Parathyroid adenoma (tissue), 2 donors: ENCODE measurements at regions not wholly inside any gene's neighbourhood (a gene's known extent, or its start where the extent isn't known, plus 50 kb on each side); places are given as distances from the start of the nearest gene placed in this dataset.

Experiments used
- H2AFZ ChIP-seq: fragments of 300-600 bp; sonication (generic); one replicate; pipeline ENCODE4 v1.7.0; 2017; ENCODE audit warnings: antibody characterized with exemption, mild to moderate bottlenecking
- H3K27ac ChIP-seq: fragments of 300-600 bp; sonication (generic); one replicate; pipeline ENCODE4 v1.7.0; 2017
- H3K27me3 ChIP-seq: fragments of 300-600 bp; sonication (generic); one replicate; pipeline ENCODE4 v1.7.0; 2017; ENCODE audit warnings: low read length; ENCODE audit not compliant: control insufficient read depth, insufficient read depth
- H3K36me3 ChIP-seq: fragments of 300-600 bp; sonication (generic); one replicate; pipeline ENCODE4 v1.7.0; 2017; ENCODE audit warnings: low read length; ENCODE audit not compliant: control insufficient read depth, insufficient read depth
- H3K4me1 ChIP-seq: fragments of 300-600 bp; sonication (generic); one replicate; pipeline ENCODE4 v1.7.0; 2017; ENCODE audit warnings: control low read depth
- H3K4me2 ChIP-seq: fragments of 300-600 bp; sonication (generic); one replicate; pipeline ENCODE4 v1.7.0; 2017; ENCODE audit warnings: low read length
- H3K4me3 ChIP-seq: fragments of 300-600 bp; sonication (generic); one replicate; pipeline ENCODE4 v1.7.0; 2017; ENCODE audit warnings: low read depth, low read length
- H3K79me2 ChIP-seq: fragments of 300-600 bp; sonication (generic); one replicate; pipeline ENCODE4 v1.7.0; 2017; ENCODE audit warnings: control low read depth
- H3K9ac ChIP-seq: fragments of 300-600 bp; sonication (generic); one replicate; pipeline ENCODE4 v1.7.0; 2017; ENCODE audit warnings: mild to moderate bottlenecking
- H3K9me3 ChIP-seq: fragments of 300-600 bp; sonication (generic); one replicate; pipeline ENCODE4 v1.7.0; 2017; ENCODE audit warnings: low read length; ENCODE audit not compliant: control insufficient read depth
- TF ChIP-seq, protein P1 (sequence below): fragments of 300-600 bp; sonication (generic); IDR thresholded peaks from one replicate; pipeline ENCODE4 v1.7.0; 2017; ENCODE audit warnings: antibody characterized with exemption, mild to moderate bottlenecking
- donor health status: primary hyperparathyroidism.

DNA sequence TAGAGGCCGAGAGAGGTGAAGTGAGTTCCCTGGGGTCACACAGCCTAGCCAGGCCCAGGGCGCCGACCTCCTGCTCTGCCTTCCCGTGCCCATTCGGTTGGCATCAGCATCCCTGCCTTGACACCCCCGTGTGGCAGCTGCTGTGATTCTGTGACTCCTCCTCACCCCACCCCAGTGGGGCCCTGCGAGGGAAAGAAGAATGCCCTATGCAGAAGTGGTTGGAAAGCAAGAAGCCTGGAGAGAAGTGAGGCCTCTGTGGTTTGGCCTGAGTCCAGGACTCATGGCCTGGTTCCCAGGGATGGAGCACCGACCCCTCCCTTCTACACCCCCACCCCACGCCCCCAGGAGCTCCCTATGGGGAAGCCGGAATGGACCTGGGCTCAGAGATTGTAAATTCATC is 296.2 kb downstream of the SEC14L1 start:
- H3K9me3 ChIP-seq: no peaks in the 10 kb centered on the region
- H3K27me3 ChIP-seq: no peaks in the 10 kb centered on the region
- peaks cover 94% of the 10 kb centered on the region for H3K79me2 ChIP-seq
- no peak overlapping the region for H3K4me2 ChIP-seq
- H3K27ac ChIP-seq: no peak overlapping the region
- H3K4me1 ChIP-seq: peaks cover 7% of the 10 kb centered on the region
- TF ChIP-seq, protein P1, sequence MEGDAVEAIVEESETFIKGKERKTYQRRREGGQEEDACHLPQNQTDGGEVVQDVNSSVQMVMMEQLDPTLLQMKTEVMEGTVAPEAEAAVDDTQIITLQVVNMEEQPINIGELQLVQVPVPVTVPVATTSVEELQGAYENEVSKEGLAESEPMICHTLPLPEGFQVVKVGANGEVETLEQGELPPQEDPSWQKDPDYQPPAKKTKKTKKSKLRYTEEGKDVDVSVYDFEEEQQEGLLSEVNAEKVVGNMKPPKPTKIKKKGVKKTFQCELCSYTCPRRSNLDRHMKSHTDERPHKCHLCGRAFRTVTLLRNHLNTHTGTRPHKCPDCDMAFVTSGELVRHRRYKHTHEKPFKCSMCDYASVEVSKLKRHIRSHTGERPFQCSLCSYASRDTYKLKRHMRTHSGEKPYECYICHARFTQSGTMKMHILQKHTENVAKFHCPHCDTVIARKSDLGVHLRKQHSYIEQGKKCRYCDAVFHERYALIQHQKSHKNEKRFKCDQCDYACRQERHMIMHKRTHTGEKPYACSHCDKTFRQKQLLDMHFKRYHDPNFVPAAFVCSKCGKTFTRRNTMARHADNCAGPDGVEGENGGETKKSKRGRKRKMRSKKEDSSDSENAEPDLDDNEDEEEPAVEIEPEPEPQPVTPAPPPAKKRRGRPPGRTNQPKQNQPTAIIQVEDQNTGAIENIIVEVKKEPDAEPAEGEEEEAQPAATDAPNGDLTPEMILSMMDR: no peak
- no peaks in the 10 kb centered on the region for H3K36me3 ChIP-seq
- H3K9ac ChIP-seq: no peak overlapping the region
- H3K4me3 ChIP-seq: no peak overlapping the region
- H2AFZ ChIP-seq: no peak overlapping the region

DNA sequence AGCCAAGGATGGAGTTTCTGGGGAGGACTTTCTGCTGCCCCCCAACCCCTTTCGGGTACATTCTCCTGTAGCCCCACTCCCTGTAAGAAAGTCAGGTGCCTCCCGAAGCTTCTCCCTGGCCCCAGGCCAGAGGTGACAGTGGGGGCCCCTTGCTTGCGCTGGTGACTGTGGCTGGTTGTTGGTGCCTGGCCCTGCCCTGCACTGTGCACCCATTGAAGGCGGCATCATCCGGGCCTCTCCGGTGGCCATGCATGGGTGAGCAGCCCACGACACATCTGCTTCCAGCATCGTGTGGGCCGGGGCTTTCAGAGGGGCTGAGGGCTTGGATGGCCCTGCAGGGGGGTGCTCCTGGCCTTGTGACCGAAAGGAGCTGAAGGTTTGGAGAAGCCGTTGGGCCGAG is 297.0 kb downstream of the SEC14L1 start:
- H3K4me1 ChIP-seq: peaks cover 7% of the 10 kb centered on the region
- no peak overlapping the region for H2AFZ ChIP-seq
- no peak overlapping the region for H3K4me3 ChIP-seq
- TF ChIP-seq, protein P1: no peak
- peaks cover 87% of the 10 kb centered on the region for H3K79me2 ChIP-seq
- no peaks in the 10 kb centered on the region for H3K36me3 ChIP-seq
- no peak overlapping the region for H3K9ac ChIP-seq
- no peak overlapping the region for H3K27ac ChIP-seq
- no peaks in the 10 kb centered on the region for H3K27me3 ChIP-seq
- H3K9me3 ChIP-seq: no peaks in the 10 kb centered on the region
- H3K4me2 ChIP-seq: no peak overlapping the region

DNA sequence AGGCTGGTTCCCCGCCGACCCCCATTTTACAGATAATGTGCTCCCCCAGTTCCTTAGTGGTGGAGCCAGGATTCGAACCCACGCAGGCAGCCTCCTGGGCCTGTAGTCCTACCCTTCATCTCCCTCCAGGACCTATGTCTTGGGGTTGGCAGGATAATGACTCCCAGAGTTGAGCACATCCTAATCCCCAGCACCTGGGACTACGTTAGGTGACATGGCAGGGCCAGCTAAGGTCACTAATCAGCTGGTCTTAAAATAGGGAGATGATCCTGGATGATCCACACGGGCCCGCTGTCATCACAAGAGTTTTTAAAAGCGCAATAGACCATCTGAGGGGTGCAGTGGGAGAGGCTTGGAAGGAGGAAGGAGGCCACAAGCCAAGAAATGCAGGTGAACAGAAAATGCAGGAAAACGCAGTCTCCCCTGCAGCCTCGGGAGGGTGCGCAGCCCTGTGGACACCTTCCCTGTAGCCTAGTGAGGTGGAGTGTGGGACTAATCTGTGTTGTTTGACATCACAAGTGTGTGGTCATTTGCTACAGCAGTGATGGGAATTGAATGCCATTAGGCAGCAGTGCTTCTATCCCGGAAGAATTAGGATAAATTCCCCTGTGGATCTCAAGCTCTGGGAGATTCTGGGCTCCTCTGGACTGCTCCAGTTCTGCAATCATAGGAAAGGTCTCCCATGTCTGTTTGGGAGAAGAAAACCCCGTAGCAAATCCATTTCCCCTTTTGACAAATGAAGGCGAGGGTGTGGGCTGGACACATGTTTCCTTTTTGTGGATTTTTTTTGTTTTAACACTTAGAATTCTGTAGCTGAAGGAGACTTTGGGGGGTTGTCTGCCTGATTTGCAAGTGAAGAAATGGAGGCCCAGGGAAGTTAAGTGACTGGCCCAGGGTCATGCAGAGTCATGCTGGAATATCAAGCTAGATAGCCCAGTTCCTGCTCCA is 297.7 kb downstream of the SEC14L1 start:
- H3K9me3 ChIP-seq: no peaks in the 10 kb centered on the region
- TF ChIP-seq, protein P1: no peak
- H3K27ac ChIP-seq: no peak overlapping the region
- H2AFZ ChIP-seq: no peak overlapping the region
- H3K27me3 ChIP-seq: no peaks in the 10 kb centered on the region
- H3K4me1 ChIP-seq: peaks cover 7% of the 10 kb centered on the region
- H3K4me2 ChIP-seq: no peak overlapping the region
- no peak overlapping the region for H3K9ac ChIP-seq
- H3K4me3 ChIP-seq: no peak overlapping the region
- no peaks in the 10 kb centered on the region for H3K36me3 ChIP-seq
- peaks cover 85% of the 10 kb centered on the region for H3K79me2 ChIP-seq

DNA sequence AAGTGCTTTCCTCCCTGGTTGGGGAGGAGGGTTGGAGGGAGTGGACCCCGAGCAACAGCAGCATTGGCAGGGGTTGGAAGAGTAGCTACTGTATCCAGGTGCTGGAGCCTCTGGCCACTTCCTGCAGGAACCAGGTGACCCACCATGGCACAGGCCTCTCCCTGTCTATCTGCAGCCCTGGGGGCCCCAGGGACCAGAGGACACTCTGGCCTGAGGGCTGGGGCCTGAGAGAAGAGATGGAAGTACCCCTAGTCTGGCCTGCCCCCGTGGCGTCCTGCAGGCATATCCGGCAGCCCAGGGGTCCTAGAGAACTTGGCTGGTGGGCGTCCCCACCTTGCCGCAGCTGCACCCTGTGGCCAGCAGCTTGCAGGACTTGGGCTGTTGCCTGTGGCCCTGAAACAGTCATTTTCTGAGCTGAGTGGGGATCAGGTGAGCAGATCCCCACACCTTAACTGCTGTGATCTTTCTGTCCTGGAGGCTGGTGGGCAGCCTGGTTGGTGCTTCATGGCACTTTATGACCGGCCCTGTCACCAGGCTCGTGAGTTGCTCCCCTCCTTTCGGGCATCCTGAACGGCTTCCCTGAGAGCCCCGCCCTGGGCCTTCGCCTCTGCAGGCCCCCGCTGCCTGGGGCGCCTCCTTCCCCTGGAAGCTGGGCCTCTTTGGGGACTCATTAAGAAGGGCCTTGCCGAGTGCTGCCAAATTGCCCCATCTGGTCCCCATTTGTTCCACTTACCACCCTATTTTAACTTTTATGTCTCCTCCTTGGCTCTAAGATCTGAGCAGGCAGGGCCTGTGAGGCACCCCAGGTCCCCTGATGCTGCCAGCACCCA is 298.6 kb downstream of the SEC14L1 start:
- H3K36me3 ChIP-seq: no peaks in the 10 kb centered on the region
- no peak overlapping the region for H3K27ac ChIP-seq
- H3K4me2 ChIP-seq: no peak overlapping the region
- TF ChIP-seq, protein P1: no peak
- H3K79me2 ChIP-seq: peaks cover 85% of the 10 kb centered on the region
- no peaks in the 10 kb centered on the region for H3K9me3 ChIP-seq
- H2AFZ ChIP-seq: no peak overlapping the region
- H3K9ac ChIP-seq: no peak overlapping the region
- no peaks in the 10 kb centered on the region for H3K27me3 ChIP-seq
- peaks cover 7% of the 10 kb centered on the region for H3K4me1 ChIP-seq
- H3K4me3 ChIP-seq: no peak overlapping the region
